HG03342 (cell line): ENCODE measurements at regions not wholly inside any gene's neighbourhood (a gene's known extent, or its start where the extent isn't known, plus 50 kb on each side); places are given as distances from the start of the nearest gene placed in this dataset.

Experiments
- ATAC-seq: cut with Tn5 transposase; IDR thresholded peaks from one replicate; pipeline ENCODE4 v1.9.1; 2021; ENCODE audit warnings: mild to moderate bottlenecking, moderate library complexity; ENCODE audit not compliant: unreplicated experiment

DNA sequence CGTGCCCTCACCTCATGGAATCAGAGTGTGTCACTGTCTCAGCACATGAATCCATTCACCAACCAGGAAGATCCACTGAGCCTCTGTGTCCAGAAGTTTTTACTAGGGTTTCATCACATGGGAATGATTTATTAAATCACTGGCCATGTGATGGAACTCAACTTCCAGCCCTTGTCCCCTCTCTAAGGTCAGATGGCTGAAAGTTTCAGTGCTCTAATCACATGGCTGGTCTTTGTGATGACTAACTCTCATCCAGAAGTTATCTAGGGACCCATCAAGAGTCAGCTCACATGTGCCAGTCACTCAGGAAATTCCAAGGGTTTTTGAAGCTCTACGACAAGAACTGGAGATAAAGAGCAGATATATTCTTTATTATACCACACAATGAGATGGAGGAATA lies 140.5 kb upstream of the GYPC start:
- no peak for ATAC-seq

DNA sequence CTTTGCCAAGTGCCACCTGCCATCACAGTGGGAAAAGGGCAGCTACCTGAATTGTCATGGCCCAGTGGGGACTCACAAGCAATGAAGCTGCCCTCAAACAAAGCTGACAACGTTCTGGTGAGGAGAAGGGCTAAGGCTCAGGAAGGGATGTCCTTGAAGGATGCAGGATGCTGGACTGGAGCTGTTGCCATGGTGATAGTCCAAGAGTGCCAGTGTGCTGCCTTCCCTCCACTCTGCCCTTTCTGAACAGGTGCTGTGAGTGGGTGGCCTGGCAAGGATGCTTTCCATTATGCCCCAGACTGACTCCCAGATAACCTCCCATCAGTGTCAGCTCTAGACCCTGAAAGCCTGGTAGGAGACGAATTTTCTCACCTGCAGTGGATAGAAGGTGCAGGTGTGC lies 137.8 kb upstream of the GYPC start:
- no peak for ATAC-seq

DNA sequence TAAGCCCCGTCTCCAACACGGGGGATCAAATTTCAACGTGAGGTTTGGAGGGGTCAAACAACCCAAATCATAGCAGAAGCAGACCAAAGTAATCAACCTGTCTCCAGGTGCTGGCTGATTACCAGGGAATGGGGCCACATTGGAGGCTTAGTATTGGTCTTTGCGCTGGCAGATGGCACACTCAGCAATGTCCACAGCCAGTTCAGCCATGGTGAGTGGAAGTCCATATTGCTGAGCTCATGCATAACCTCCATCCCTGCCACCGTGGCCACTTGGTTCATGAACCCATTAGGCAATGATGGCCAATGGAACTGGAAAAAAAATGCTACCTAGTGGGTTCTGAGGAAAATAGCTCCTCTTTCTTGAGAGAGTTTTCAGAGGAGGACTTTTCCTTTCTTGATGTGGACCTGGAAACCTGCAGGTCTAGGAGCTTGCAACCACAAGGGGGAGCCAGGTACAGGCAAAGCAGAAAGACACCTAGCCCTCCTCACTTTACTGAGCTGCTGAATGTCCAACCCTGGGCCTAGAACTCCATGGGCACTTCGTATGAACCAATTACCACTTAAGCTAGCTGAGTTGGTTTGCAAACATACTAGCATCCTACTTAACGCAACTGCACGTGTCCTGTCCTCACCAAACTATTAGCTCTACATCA lies 128.0 kb upstream of the GYPC start:
- peak; percentile 84 for ATAC-seq

DNA sequence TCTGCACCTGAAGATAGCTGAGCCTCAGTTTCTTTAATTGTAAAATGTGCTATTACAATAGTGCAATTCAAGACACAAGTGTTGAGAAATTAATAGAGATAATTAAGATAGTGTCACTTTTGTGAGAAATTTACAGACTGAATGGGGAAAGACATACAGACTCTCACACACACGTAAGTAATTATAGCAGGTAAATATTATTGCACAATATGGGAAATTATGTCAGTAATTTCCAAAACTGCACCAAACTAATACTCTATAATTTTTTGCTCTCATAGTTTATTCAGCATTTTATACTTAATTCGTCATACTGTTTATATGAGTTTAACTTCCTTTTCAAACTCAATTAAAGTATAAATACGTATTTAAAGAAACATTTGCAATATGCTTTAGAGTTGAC lies 124.9 kb upstream of the GYPC start:
- ATAC-seq = no peak

DNA sequence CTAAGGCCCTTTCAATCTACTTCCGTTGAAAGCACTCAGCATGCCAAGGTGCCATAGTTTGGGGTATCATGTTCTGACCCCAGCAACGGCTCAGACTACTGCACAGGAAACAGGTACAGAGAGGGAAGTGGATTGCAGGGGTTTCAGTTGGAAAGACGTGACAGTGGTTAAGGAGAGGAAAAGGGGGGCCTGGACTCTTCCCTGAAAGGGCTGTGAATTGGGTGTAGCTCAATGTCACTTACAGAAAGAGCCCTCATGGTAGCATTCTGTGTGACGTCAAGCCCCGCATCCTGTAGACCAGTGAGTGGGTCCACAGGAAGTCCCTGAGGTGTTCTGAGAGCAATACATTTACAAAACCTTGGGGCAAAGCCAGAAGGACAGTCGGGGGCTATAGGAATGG lies 121.5 kb upstream of the GYPC start:
- peak; percentile 55 for ATAC-seq

DNA sequence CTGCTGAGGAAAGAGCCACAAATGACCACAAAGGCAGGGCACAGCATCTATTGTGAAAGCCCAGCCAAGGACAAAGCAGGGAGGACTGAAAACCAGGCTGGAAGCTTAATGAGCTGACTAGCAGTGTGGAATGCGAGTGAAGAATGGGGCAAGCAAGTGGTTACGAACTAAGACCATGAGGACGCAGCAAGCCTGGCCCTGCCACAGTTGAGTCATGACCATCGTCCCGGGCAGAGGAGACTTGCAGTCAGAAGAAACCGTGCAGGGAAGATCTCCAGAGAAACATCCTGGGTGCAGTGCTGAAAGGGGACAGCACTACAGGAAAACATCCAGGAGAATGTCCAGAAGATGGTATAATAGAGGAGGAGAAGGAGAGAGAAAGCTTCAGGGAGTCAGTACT lies 120.5 kb upstream of the GYPC start:
- no peak for ATAC-seq

DNA sequence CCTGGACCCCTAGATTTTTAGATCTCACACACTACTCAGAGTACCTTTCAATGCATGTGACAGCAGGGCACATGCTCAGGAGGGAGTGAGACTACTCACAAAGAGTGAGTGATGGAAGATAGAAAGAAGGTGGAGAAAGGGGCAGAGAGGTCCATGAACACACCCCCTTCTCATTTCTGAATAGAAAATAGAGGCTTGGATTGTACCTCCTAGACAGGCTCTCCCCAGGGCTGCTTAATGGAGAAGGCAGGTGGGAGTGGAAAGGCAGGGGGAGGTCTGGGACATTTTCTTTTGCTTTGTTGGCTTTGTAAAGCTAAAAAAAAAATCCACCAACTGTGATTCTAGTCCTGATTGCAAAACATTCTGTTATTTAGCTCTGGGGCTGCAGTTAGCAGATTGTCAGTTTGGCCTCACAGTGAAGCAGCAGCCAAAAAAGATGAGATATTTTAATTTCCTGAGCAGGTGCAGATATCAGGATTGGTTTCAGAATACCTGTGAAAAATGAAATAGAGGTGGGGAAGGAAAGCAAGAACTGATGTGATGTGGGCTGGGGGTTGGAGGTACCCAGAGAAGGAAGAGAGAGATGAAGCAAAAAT lies 119.3 kb upstream of the GYPC start:
- ATAC-seq = no peak

DNA sequence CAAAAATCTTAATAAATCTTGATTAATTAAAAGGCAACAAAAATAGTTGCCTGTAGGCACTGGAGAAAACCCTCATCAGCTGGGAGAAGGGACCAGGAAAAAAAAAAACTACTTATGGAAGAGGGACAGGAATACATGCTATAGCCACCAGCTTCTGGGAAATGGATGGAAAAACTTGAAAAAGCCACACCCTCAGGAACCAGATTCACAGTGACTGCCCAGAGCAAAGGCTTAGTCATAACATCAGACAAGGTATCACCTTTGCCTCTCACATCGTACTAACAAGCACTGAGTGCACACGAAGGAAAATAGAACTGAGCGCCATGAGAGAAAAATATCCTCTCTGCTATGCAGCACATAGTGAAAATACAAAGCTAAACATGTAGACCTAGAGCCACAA lies 116.9 kb upstream of the GYPC start:
- ATAC-seq = no peak

DNA sequence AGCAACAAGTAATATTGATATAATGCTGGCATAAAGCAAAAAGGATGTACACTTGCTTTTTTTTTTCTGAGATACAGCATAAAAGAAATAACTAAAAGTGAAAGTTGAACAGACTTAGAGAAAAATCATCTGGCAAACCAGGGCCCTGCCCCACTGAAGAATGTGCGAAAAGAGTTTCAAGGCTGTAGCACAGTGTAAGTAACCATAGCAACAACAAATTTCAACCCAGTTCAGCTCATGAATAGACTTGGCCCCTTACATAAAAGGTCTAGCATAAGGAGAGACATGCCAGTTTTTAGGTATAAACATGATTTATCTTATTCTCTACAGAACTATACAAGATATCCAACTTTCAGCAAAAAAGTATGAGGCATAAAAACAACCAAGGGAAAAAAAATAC lies 113.7 kb upstream of the GYPC start:
- no peak for ATAC-seq

DNA sequence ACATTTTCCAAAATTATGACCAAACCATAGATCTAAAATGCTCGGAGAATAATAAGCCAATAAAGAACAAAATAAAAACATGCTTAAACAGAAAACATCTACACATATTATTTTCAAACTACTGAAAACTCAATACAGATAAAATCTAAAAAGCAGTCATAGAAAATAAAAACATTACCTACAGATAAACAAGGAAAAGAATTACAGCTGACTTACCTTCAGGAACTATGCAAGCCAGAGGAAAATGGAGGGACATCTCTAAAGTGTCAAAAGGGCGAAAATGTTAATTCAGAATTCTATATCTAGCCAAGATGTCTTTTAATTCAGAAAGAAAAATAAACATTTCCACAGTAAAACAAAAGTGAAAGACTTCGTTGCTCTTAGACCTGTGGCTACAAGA lies 112.9 kb upstream of the GYPC start:
- no peak for ATAC-seq

DNA sequence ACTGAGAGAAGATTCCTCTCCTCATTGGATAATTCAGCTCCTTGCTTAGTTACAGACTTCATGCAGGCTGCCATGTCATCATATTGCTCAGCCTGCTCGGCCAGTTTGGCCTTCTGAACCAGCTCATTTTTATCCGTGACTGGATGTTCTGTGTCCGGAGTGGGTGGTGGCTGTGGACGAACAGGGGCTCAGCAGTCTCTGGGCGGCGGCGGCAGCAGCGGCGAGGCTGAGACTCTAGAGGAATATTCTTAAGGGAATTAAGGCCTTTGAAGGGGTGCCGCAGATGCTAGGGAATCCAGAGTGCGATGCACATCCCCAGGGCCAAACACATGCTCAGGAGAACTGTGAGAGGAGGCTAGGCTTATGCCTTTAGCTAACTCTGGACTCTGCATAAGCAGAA lies 97.9 kb upstream of the GYPC start:
- ATAC-seq = no peak

DNA sequence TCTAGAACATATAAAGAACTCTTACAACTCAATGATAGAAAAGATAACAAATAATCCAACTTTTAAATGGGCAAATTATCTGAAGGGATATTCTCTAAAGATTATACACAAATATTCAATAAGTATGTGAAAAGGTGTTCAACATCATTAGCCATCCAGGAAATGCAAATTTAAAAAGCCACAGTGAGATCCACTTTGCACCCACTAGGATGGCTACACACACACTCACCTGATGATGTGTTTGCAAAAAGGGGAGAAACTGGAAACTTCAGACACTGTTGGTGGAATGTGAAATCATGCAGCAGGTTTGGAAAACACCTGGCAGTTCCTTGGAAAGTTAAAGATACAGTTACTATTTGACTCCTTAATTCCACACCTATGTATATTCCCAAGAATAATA lies 87.2 kb upstream of the GYPC start:
- no peak for ATAC-seq

DNA sequence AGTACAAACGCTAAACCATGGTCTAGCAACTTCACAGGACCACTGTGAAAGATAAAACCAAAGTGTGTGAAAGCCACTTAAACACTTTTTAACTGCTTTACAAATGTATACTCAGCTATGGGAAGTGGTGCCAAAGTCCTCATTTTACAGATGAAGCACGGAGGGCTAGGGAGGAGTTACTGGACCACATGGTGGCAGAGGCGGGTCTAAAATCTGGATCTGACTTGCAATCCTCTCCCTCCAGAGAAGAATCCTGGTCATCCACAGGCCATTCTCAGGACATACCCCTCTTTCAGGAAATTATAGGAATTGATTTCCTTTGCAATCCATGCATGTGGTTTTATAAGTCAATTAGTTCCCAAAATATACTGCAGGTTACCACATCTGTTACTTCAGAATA lies 84.6 kb upstream of the GYPC start:
- no peak for ATAC-seq

DNA sequence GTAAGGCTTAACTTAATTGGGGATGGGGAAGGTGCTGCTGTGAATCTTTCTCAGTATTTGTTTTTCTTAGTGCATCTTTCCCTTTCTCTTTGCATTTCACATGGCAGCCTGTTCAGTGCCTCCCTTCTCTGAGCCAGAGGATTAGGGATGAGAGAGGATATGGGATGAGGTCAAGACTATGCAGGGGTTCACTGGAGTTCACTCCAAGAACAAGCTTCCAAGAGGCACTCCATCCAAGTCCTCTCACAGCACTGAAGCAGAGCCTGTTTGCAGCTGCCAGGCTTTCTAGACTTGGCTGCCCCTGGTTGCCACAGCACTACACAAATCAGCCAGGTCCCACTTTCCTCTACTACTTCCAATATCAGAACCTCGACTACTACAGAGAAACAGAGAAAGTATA lies 80.3 kb upstream of the GYPC start:
- no peak for ATAC-seq

DNA sequence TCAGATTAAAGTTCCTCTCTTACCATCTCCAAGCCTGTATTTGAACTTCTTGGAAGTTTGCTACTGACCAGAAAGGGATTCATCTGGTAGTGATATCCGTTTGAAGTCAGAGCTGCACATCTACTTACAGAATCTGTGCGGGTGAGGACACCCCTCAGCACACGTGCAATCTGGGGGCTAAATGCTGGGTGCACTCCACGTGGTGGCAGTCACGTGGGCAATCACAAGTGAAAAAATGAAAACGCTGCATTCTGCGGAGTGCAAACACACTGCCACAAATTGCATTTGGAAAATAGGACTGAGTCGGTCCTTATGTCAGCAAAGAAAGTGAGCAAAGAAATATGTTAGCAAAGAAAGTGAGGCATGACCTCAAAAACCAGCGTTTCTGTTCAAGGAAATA lies 76.1 kb upstream of the GYPC start:
- ATAC-seq = no peak

DNA sequence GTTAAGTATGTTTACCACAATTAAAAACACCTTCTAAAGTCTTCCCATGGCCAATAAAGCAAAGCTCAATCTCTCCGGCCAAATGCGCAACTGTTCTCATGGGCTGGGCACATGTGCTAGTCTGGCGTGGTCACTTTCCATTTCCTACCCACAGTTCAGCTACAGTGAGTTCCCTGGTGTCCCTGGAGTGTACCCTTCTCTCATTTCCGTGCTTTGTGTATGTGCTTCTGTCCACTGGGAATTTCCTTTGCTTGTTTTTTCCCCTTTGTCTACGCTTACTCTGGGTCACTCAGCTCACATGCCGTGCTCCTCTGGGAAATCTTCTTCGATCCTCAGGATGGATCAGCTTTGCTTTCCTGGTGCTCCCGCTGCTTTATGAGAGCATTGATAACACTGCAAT lies 69.6 kb upstream of the GYPC start:
- no peak for ATAC-seq

DNA sequence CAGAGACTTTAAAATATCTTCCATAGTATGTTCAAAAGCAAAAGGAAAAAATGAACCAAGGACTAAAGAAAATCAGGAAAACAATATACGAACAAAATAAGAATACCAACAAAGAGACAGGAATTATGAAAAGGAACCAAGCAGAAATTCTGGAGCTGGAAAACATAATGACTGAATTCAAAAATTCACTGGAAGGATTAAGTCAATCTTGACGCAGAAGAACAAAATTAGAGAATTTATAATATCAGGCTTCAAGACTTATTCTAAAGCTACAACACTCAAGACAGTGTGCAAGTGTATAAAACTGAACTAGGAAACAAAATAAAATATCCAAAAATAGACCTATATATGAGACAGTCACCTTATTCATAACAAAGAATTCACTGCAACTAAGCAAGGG lies 56.9 kb upstream of the GYPC start:
- ATAC-seq = no peak

DNA sequence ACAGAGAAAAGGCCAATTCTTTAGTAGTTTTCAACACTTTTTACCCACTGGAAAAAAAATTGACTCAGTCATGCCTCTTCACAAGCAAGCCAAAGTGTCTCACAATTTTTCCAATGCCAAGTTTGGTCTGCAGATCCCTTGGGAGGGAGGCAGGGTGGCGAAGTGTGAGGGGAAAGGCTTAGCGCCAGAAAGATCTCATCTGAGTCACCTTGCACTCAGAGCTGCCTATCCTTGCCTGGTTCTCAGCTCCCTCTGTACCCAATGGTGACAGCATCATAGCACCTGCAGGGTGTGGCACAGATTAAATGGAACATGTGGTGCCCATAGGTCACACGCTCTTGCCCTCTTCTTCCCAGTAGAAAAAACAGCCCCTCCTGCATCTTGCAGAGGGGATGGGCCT lies 55.2 kb upstream of the GYPC start:
- no peak for ATAC-seq

DNA sequence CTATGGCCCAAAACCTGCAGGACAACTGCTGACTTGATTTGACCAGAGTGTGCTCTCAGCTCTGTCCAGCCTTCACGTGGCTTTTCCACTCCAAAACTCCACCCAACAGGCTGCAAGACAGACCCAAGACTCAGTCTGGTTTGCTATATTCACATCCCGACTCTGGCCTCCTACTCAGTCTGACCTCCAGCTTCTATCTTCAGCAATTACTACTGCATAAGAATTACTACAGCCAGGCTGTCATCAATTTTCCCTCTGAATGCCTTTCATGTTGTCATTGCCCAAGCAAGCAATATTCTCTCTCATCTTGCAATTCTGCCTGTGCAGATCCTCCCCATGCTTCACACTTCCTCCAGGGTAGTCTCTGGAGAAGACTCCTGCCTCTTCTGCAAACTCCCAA lies 53.6 kb upstream of the GYPC start:
- no peak for ATAC-seq
